GM18868 (cell line): ENCODE measurements at regions not wholly inside any gene's neighbourhood (a gene's known extent, or its start where the extent isn't known, plus 50 kb on each side); places are given as distances from the start of the nearest gene placed in this dataset.
"Not testable (repeated sequence)": the region's sequence is repeated elsewhere in the genome, so short reads cannot be mapped to it uniquely, and the experiment has no call there.

Experiments used
- ATAC-seq: cut with Tn5 transposase; IDR thresholded peaks from one replicate; pipeline ENCODE4 v1.9.1; 2021; ENCODE audit warnings: mild to moderate bottlenecking, moderate library complexity; ENCODE audit not compliant: unreplicated experiment

- ATAC-seq: no peak
Measured at GRCh38 chr4:133598779-133599178, 449.7 kb downstream of the PCDH10 start.

- ATAC-seq: no peak
Measured at GRCh38 chr4:133597251-133597650, 448.2 kb downstream of the PCDH10 start.

- ATAC-seq: no peak
Measured at GRCh38 chr4:133596459-133596858, 447.4 kb downstream of the PCDH10 start.

GRCh38 chr4:133594390-133595207 lies 445.5 kb downstream of the PCDH10 start:
- ATAC-seq: no peak

- ATAC-seq: no peak
Measured at GRCh38 chr4:133593764-133594163, 444.7 kb downstream of the PCDH10 start.

- ATAC-seq: no peak
Measured at GRCh38 chr4:133592591-133592990, 443.5 kb downstream of the PCDH10 start.

GRCh38 chr4:133592106-133592505 lies 443.0 kb downstream of the PCDH10 start:
- no peak for ATAC-seq

- no peak for ATAC-seq
Measured at GRCh38 chr4:133588306-133588705, 439.2 kb downstream of the PCDH10 start.

GRCh38 chr4:133585323-133585722 lies 436.2 kb downstream of the PCDH10 start:
- no peak for ATAC-seq

- ATAC-seq: no peak
Measured at GRCh38 chr4:133584714-133585113, 435.6 kb downstream of the PCDH10 start.

- ATAC-seq: no peak
Measured at GRCh38 chr4:133581996-133582619, 433.0 kb downstream of the PCDH10 start.

- no peak for ATAC-seq
Measured at GRCh38 chr4:133574248-133574647, 425.2 kb downstream of the PCDH10 start.

GRCh38 chr4:133565379-133565778 lies 416.3 kb downstream of the PCDH10 start:
- no peak for ATAC-seq

- no peak for ATAC-seq
Measured at GRCh38 chr4:133559987-133560386, 410.9 kb downstream of the PCDH10 start.

GRCh38 chr4:133555671-133556070 lies 406.6 kb downstream of the PCDH10 start:
- ATAC-seq: no peak

- ATAC-seq: no peak
Measured at GRCh38 chr4:133550436-133550835, 401.3 kb downstream of the PCDH10 start.

GRCh38 chr4:133544097-133544496 lies 395.0 kb downstream of the PCDH10 start:
- no peak for ATAC-seq

- no peak for ATAC-seq
Measured at GRCh38 chr4:133537780-133538281, 388.7 kb downstream of the PCDH10 start.

GRCh38 chr4:133534224-133534623 lies 385.1 kb downstream of the PCDH10 start:
- ATAC-seq: not testable (repeated sequence)

- ATAC-seq: no peak
Measured at GRCh38 chr4:133524369-133524768, 375.3 kb downstream of the PCDH10 start.

GRCh38 chr4:133513901-133514300 lies 364.8 kb downstream of the PCDH10 start:
- no peak for ATAC-seq

GRCh38 chr4:133498149-133498548 lies 349.1 kb downstream of the PCDH10 start:
- ATAC-seq: no peak
